ENCODE measurements at regions not wholly inside any gene's neighbourhood (a gene's known extent, or its start where the extent isn't known, plus 50 kb on each side); places are given as distances from the start of the nearest gene placed in this dataset.

DNA sequence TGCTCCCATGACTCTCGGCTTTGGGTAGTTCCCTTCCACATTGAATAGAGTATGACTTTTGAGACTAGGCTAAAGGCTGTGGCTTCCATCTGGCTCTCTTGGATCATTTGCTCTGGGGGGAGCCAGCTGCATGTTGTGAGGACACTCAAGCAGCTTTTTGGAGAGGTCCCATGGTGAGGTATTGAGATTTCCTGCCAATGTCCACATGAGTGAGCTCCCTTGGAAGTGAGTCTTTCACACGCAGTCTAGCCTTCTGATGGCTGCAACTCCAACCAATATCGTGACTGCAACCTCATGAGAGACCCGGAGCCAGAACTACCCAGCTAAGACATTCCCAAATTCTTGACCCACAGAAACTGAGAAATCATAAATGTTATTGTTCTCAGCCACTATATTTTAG, 127.7 kb upstream of the KAZN start:
- DNase-seq: no peak

DNA sequence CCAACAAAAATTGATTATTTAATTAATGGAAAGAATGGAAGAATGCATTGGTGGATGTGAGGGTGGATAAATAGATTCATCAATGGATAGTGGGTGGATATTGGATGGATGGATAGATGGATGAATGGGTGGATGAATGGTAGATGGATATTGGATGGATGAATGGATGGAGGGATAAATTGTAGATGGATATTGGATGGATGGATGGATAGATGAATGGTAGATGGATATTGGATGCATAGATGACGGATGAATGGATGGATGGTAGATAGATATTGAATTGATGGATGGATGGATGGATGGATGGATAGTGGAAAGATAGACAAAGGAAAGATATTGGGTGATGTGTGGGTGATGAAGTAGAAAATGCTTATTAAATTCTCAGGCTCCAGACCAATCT, 123.6 kb upstream of the KAZN start:
- DNase-seq: no peak

DNA sequence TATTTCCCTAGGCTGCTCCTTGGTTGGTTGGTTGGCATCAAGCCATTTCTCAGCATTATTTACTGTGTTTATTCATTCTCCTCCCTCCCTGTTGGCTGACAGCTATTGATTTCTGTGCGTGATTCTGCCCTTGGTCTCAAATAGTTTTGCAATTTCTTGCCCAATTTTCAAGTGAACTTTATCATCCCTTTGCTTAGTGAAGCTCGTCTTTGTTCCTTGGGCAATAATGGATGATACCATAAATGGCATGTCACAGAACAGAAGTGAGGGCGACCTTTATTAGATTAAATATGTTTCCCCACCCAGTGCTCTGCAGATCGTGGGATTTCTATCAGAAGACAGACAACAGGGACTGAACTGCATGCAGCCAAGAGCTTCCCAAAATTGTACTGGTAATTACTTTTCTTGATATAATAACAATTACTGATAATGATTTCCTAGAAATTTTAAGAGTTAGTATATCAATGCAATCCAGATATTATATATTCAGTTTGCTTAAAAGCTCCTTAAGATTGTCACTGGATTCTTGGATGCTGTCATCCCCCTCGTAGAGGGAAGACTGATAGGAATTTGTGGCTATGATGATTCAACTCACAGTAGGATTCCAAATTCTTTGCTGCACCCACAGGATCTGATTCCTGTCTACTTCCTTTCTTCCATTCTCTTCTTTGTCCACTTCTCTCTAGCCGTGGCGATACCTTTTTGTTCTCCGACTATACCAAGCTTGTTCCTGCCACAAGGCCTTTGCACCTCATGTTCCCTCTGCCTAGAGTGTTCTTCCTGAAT, 122.1 kb upstream of the KAZN start:
- DNase-seq: no peak

DNA sequence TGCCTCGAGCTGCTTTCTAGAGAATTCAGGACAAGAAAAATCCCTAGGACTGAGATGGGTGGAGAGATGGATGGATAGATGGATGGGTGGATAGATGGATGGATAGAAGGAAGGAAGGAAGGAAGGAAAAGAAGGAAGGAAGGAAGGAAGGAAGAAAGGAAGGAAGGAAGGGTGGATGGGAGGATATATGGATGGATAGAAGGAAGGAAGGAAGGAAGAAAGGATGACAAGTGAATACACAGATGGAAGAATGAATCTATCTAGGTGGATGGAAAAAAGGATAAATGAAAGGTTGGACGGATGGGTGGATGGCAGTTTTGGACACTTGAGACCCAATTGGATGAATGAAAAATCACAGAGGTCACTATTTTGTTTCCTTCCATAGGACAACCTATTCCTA, 120.4 kb upstream of the KAZN start:
- no peak for DNase-seq

DNA sequence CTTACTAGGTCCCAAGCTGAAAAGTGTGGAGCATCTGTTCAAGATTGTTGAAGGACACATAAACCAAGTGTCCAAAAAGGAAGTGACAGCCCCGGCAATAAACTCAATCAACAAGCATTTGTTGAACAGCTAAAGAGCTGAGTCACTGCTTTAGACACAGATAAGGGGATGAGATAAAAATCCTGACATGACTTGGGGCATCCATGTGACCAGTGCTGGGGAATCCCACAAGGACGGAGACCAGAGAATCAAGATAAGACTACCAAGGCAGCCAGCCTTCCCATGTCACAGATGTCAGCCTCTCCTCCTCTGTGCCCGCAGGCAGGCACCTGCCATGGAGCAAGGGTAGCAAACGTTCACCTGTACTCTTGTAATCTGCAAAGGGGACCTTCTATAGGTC, 118.6 kb upstream of the KAZN start:
- no peak for DNase-seq

DNA sequence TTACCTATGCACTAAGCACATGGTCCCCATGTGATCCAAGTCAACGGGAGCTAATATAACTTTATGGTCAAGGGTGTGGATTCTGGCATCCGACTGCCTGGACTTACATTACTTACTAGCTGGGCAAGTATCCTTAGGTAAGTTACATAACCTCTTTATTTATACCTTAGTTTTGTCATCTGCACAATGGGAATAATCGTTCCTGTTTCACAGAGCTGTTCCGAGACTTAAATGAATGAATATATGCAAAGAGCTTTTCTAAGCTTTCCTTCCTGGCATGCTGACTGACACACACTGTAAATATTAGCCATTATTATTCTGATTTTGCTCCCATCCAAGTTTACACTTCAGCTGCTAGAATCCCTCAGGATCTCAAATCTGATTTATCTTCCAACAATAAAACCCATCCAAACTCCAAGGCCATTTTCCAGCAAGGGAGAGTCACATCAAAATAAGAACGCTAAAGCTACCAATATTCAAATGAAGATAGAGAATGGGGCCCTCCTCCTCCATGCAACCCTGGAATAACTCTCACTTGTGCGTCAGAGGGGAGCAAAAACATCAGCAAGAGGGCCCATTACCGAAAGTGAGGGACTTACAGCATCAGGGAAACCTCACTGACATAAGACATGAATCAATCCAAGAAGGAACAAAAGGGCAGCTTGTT, 115.6 kb upstream of the KAZN start:
- no peak for DNase-seq

DNA sequence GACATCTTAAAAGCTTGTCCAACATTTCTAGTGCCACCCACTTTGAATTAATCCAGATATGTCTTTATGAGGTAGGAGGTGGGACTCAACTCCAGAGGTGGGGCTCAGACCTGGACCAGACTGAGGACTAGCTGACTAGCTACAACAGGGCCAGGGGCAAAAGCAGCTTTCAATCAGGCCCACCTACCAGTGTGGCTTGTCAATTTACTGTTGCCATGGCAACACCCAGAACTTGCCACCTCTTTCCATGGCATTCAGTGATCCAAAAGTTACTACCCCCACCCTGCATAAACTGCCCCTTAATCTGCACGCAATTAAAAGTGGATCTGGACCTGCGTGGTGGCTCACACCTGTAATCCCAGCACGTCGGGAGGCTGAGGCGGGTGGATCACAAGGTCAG, 113.2 kb upstream of the KAZN start:
- DNase-seq: no peak

DNA sequence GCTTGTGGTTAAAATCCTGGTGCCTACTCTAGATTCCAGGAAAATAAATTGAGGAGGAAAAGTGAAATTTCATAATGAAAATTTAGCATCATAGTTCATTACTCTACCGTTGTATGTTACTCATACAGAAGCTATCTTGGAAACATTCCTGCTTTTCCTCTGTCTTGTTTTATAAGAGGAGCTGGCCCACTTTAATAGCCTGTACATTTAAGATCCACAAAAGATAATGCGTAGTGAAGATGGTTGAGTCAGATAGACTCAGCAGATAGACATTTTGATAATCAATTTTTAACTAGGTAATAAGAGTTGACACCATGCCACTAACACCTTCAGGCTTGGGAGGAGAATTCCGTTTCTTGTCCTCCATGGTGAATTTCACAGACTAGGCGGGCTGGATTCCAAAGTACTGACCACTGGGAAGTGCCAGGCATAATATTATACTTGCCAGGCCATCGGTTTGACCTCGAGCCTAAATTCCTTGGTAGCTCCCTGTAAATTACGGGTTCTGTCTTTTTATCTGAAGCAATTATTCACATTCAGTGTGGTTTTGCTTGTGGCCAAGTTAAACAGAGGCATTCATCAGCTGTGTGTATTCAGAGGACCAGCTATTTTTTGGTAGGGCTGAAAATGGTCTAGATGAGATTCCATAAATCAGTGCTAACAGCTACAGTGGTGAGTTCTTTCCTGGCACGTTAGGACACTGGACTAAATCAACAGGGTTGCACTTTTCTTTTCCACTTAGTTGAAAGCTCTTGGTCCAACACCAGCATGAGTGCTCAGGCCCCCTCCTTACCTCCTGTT, 111.9 kb upstream of the KAZN start:
- no peak for DNase-seq

DNA sequence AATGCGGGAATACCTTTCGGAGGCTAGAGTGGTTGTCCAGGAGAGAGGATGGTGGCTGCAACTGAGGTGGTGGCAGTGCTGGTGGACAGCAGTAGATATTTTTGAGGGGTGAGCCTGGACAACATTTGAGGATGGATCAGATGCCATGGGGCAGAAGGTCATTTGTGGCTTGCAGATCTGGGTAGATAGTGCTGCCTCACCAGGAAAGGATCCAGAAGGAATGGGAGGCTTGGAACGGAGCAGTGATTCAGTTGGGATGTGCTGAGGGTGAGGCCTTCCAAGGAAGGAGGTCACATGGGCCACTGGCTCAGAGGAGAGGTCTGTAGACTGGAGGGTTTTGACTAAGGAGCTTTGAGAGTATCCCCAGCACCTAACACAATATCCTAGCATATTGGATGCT, 110.8 kb upstream of the KAZN start:
- no peak for DNase-seq

DNA sequence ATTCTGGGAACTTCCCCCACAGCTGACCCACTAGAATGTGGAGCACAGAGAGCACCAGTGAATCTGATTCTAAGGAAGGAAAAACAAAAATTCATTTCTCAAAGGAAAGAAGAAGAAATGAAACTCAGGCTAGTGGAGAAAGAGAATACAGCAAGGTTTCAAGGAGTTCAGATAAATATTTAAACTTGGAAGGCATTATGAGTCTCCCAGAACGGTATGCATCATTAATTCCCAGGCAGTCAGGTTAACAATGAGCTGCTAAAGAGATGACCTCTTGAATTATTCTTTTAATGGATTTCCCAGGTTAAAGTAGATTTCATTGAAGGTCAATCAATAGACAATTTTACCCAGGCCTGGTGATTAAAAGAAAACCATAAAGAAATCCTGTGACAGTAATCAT, 103.6 kb upstream of the KAZN start:
- no peak for DNase-seq

DNA sequence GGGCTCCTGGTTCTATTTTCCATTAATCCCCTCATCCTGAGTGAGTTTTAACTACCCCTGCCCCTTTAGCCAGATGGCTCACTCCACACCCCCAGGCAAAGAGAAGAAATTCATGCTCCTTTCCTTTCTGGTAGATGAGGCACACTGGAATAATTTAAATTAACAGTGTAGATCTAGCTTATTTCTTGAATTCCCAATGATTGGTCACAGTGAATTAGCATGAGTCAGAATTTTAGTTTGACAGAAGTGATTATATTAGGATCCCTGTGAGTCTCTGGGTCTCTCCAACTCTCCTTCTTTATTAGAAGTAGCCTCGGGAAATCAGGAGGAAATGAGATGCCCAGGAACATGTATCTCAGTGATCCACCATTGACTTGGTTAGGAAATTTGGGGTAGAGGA, 103.1 kb upstream of the KAZN start:
- DNase-seq: no peak

DNA sequence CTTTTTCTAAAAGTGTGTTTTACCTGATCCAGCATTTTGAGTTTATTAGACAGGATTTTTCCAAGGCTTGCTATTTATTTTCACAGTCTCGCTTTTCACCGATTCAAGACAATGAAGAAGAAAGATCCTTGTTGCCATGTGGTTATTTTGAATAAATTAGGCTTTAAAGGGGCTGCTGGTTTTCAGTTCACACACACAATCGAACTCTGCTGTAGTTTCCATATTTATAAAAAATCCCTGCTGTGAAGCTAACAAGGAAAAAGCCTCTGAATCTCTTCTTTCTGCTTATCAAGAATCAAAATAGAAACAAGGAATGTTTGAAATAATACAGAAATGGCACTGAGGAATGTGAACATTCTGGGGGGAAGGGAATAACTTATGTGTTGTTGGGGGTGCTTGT, 102.5 kb upstream of the KAZN start:
- no peak for DNase-seq

DNA sequence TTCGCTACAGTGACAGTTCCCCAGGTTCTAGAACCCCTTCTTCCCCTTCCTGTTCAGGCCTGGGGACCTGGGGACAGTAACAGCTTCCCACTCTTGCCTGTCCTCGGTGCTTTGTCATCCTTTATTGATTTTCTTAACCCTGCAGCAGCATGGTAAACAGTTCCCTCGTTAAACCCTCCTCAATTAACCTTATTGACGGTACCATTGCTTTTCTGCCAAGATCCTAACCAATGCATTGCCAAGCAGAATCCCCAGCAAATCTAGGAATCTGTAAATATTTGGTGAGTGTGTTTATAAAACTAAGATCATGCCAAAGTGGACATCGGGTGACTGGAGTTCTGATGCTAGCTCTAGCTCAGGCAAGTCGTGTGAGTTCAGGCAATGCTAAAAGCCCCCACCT, 99.6 kb upstream of the KAZN start:
- no peak for DNase-seq

DNA sequence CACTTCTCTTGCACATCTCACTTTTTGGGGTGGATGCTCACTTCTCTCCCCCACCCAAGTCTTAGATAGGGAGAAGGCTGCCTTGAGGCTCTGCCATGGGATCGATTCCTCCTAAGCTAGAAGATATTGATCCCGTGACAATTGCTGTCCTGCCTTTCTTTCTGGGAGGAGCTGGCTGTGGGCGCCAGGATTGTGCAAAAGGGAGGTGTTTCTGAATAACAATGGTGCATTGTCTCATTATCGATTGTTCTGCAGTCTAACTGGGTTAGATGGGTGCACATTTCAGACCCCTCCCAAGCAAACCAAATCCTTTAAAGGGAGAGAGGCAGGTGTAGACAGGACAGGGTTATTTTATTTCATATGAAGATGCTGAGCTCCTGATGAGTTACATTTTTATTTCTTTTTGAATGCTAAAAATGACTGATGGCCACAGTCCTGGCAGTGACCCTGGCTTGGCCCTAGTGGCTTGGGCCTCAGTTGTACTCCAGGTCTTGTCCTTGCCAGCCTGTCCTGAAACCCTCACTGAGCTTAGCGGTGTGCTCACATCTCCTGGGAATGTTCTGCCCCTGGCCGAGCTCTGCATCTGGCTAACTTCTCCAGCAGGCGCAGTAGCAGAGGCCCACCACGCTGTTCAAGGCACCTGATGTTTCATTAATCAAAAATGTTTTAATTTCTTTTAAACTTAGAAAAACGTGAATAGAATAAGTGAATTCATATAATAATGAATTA, 99.0 kb upstream of the KAZN start:
- no peak for DNase-seq

DNA sequence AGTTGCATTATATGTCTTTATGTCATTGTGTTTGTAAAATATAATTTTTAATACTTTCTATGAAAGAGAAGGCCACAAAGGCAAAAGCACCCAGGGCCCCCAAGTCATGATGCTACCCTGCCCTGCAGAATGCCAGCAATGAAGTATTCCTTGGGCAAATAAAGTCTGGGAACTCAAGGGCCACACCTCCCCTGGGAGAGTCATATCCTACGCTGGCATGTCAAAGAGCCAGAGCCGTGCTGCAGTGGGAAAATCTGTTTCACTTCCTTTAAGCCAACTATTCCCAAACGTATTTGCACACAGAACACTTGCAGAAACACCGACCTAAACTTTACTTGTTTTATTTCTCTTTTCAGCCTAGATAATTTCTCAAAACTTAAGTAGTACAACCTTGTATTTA, 98.4 kb upstream of the KAZN start:
- DNase-seq: no peak

DNA sequence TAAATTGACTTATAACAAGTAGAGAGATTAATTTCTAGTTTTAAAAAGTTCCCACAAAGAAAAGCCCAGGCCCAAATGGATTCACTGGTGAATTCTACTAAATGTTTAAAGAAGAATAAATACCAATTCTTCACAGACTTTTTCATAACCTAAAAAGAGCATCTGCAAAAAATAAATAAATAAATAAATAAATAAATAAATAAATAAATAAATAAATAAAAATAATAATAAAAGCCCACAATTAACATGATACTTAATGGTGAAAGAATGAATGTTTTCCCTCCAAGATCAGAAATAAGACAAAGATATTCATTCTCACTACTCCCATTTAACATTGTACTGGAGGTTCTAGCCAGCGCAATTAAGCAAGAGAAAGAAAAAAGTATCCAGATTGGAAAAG, 97.6 kb upstream of the KAZN start:
- DNase-seq: no peak

DNA sequence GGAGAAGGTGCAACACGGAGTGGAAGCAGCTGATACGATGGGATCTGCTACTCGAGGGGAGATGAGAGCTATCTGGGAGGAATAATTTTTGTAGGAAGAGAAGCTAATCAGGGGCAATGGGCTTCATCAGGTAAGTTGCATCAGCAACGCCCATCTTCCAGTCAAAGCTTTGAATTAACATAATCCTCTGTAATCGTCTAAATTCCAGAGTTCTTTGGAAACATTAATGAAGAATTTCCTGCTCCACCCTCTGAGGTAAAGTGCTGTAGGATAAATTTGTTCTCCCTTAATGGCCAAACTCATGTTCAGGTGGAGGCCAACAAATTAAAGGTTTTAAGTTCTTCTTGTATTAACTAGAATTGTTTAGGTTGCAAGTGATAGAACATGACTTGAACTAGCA, 94.0 kb upstream of the KAZN start:
- no peak for DNase-seq

DNA sequence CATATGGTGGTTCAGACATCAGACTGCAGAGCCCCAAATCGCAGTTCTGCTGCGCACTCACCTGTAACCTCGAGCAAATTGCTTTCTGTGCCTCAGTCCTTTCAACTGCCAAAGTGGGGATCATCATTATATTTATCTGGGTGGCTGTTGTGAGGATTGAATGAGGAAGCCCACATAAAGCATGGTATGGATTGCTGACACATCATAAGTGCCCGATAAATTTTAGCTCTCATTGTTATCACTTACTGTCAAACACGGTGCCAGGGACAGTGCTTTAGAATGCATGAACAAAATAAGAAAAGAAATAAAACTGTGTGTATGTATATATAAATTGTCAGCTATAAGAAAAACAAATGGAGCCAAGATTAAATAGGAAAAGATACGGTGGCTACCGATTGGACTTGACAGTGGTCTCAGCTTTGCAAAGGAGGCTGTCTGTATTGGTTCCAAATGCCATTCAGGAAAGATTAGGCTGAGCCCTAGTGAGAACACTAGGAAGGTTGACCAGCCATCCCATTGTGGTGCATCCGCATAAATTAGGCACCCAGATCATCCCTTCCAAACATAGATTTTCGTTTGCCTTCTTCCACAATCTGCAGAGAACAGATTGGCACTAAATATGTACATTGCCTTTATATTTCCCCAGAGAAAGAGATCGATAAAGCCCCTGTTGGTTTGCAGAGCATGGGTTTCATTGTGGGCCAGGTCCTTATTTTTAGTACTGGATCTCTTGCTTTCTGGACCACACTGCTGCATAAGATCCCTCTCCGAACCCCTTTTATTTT, 91.8 kb upstream of the KAZN start:
- no peak for DNase-seq

DNA sequence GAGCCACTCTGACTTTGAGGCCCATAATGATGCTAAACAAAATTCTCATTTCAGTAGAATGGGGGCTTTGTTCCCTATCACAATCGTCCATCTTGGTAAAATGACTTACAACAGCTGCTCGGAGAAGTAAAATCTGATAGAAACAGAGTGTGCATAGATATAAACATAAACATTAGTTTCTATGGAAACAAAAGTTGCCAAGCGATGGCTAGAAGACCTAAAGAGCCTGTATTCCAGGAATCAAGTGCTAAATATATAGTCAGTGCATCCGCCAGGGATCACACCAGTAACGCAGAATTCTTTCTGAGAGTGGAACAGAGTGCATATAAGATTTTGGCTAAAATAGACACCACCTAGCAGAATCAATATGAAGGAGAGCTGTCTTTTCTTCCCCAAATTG, 91.2 kb upstream of the KAZN start:
- DNase-seq: no peak

DNA sequence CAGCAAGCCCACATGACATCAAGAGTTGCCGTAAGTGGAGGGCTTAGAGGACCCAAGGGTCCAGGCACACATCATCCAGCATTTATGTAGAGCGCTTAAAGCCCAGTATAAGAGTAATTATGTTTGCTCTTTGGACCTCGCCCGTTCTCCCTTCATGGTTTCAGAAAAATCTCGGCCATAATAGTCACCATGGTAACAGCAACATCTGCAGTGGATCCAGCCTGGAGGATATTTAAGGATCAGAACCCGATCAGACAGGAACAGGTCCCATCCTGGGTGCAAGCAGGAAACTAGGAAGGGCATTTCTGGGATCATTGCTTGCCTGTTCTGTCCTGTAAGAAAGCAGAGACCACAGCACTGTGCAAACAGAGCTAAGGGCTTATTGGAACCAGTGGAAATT, 89.9 kb upstream of the KAZN start:
- no peak for DNase-seq

DNA sequence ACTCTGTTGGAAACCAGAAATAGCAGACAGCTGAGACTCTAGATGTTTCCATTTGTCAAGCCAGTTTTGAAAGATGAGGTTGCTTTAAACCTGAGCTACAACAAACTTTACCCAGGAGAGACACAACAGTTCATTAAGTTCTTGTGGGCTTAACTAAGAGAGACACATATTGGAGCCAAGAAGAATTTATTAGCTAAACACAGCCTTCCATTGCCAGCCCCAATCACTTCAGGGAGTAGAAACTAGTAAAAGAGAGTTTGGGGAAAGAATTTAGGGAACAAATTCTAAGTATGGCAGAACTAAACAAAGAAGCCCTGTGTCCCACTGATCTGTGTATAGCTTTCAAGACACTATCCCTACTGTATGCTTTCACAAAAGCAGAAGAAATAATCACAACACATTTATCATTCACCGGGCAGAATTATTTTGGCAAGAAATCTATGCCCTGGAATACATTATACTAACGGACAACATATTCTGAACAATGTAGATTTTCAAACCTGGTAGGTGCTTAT, 87.3 kb upstream of the KAZN start:
- DNase-seq: no peak
